ENCODE measurements at regions not wholly inside any gene's neighbourhood (a gene's known extent, or its start where the extent isn't known, plus 50 kb on each side); places are given as distances from the start of the nearest gene placed in this dataset.

DNA sequence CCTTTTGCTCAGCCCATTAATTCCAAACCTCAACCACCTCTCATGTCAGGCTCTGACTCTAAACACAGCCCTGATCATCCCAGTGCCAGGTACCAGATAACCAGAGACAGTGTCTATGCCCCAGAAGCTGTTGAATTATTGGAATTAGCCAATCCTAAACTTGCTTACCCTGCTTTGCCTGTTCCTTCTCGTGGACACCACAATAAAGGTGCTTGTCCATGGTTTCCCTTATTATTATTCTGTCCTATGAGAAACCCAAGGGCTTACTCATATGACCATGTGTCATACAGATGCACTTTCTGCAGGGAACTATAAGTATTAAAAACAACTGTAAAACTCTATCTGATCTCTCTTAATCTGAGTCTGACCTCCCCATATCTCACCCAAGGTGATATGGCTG is 2193.8 kb upstream of the PIK3C3 start:
- intact Hi-C loops (cut with DNase I) = no loop called here
- ATAC-seq = no peak

DNA sequence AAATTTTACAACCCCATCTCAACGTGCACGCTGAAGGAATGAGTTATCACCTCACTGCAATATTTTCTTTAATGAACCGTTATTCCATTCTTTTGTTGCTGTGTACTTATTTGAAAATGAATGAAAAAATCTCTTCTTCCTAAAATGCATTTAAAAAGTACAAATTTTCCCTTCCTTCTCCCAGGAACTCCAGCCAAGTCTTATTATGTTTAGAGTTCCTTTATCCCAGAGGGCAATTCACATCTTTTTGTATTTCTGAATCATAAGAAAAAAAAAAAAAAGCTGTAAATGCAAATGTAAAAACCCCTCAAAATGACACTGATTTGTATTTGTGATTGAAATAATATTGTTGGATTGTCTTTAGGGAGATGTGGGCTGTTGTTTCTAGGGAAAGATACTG is 2194.3 kb upstream of the CELF4 start:
- intact Hi-C loops (cut with DNase I) = no loop called here
- ATAC-seq (no peak), DNase-seq (ENCODE audit: low spot score) (no peak)

More for the DNA sequence above, 2193.8 kb upstream of the PIK3C3 start:
- DNase-seq (ENCODE audit: low spot score) = no peak

DNA sequence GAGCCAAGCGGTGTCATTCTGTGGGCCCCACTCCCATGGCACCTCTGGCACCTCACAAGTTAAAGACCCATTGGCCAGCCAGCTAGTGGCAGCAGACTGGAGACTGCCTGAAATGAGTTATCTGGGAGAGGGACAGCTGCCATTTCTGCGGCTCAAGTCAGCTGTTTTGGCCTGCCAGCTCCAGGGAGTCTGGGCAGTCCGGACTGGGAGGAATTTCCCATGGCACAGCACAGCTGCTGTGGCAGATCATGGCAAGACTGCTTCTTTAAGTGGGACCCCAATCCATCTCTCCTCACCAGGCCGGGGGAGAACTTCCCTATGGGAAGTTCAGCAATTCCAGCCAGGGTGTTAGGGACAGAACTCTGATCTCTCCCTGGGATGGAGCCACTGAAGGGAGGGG is 2187.6 kb upstream of the CELF4 start:
- intact Hi-C loops (cut with DNase I) = no loop called here

DNA sequence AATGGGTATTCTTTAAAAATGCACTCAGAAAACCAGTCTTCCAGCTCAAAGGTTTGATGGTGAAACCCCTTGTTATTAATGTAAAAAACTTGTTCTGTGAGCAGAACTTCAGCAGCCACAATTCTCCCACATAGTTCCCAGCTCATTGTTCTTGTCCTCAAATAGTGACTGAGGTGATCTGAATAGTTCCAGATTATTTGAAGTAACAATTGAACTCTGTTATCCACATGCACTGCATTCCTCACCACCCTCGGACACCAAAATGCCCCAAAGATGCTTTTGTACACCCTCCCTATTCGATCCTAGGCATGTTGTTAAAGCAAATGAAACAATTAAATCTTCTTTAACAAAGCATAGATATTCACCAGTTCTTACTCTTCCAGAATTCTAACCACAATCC is 2186.8 kb upstream of the CELF4 start:
- intact Hi-C loops (cut with DNase I) = no loop called here
- no peak for ATAC-seq
- DNase-seq (ENCODE audit: low spot score) = no peak

More for the DNA sequence above, 2187.6 kb upstream of the CELF4 start:
- no peak for DNase-seq (ENCODE audit: low spot score)
- no peak for ATAC-seq

DNA sequence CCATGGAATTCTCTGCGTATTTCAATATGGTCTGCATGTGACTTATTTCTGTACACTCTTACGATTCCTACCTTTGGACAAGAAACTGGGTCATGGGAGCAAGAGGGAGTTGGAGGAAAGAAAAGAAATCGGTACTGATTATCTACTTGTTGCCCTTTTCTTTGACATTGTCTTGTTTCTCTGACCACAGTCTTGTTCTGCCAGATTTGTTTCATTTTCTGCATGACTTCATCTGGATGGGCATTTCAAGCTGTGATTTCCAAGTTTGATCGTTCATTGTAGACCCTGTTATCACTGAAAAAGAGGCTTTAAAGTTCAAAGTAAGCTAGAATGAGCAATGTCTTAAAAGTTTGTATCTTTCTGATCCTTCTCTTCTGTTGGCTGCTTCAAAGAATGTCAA is 2186.3 kb upstream of the CELF4 start:
- intact Hi-C loops (cut with DNase I) = no loop called here
- ATAC-seq = no peak
- DNase-seq (ENCODE audit: low spot score) = no peak

DNA sequence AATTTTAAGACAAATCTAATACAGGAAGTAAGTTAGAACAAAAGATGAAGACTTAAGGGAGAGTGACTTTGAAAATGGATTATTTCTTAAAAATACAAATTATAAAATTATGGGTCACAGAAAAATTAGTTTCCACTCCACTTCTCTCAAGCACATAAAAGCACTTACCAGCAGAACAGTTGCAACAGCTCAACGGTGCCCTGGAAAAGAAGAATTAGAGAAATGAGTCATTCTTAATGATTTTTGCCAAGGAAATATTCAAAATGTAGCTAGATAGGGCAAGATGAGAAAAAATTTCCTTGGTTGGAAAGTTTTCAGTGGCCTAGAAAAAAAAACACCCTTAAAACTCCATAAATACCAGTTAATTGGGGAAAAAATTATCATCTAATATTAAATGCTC is 2185.6 kb upstream of the CELF4 start:
- intact Hi-C loops (cut with DNase I) = no loop called here
- ATAC-seq = no peak
- DNase-seq (ENCODE audit: low spot score) = no peak

DNA sequence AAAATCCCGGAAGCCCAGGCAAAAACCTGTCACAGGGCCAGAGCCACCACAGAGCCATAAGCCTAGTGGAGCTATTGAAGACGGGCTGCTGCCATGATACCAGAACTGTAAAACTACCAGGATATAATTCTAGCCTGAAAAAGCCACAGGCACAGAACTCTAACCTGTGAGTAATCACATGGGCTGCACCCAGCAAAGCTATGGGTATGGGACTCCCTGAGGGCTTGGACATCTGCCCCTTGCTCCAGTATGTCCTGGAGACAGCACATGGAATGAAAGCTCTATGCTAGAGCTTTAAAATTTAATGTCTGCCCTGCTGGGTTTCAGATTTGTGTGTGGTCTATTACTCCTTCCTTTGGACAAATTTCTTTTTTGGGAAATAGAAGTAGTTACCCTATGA is 2183.6 kb upstream of the CELF4 start:
- intact Hi-C loops (cut with DNase I) = no loop called here
- ATAC-seq (no peak), DNase-seq (ENCODE audit: low spot score) (no peak)

DNA sequence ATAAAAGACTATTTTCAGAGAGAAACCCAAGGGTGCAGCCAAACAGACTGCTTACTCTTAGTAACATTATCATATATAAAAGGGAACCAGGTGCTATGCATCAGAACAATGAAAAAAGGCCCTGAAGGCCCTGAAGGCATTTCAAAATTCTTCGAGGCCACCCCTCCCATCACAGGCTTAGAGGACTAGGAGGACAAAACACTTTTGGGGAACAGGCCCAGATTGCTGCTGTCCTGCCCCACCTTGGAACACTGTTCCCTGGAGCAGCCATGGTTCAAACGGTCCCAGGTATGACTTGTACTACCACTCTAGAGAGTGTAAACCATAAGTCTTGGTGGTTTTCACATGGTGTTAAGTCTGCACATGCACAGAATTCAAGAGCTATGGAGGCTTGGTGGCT is 2183.1 kb upstream of the CELF4 start:
- no peak for DNase-seq (ENCODE audit: low spot score)
- intact Hi-C loops (cut with DNase I) = no loop called here
- ATAC-seq = no peak

DNA sequence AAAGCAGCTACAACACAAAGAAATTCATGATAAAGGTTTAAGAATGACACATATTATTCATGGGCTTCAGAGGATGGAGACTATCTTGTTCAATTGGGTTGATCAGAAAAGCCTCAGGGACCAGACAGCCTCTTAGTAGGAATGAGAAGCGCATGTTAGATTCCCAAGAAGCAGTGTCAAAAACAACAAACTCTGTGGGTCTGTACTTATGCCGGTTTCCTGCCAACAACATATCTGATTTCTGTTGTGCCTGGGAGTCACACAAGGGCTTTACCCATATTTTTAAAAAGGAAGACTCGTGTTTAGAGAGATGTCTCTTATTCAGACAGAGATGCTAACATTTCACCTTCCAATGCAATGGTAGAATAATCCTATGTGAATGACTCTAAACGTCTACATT is 2180.6 kb upstream of the CELF4 start:
- intact Hi-C loops (cut with DNase I) = no loop called here
- no peak for DNase-seq (ENCODE audit: low spot score)
- ATAC-seq = no peak

DNA sequence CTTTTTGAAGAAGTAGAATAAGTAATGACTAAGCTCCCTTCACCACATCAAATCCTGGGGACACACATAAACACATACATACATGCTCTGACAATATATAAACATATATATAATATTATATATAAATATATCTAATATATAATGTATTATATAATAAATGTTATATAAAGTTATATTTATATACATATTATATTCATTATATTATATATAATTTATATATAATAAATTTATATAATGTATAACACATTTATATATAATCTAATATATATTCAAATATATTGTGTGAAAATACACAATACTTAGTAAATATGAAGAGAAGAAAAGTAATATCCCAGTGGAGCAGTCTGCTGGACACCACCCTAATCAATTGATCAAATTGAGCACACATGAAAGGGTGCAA is 2177.9 kb upstream of the CELF4 start:
- intact Hi-C loops (cut with DNase I) = no loop called here
- no peak for DNase-seq (ENCODE audit: low spot score)
- no peak for ATAC-seq

DNA sequence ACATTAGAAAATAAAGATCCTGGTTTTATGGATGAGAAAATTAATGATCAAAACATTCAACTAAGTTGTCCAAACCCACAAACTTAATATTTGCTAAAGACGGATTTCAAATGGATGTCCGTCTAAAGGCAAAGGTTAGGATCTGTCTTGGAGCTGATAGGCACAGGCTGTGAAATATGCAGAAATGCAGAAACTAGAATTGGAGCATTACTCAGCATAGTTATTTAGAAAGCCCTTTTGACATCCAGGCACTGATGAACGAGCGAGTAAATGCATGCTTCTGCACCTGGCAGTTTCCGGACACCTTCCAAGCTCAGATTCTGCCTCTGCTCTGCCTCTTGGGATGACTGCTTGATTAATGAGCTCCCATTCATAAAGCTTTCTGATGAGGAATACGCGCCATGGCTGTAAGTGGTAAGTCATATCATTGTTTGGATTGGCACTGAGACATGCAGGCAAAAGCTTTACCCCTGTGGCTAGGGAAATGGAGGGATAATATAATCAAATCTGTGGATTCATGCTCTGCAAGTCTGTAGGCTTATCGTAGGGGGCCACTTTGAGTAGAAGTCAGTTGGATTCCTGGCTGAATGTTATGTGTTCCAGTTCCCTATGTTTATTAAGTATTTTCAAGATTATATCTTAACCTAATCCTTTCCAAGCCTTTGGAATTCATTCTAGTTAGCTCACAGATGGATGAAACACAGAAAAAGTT is 2176.3 kb upstream of the CELF4 start:
- intact Hi-C loops (cut with DNase I) = no loop called here
- ATAC-seq = no peak
- no peak for DNase-seq (ENCODE audit: low spot score)

DNA sequence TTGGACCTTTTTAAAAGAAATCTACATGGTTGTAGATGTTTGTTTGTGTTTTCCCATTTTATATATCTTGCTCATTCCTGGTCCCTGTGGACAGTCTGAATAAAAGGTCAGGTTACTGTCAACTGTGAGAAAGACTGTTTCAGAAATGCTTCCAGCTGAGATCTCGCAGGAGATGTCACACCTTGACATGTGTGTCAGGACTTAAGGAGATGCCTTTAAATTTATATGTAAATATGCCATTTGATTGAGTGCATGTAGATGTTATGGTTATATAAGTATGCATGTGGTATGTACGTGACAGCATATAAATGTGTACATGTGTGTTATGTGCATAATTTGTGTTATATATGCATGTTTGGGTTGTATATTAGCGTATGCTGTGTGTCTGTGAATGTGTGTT is 2172.3 kb upstream of the CELF4 start:
- no peak for ATAC-seq
- intact Hi-C loops (cut with DNase I) = no loop called here
- DNase-seq (ENCODE audit: low spot score) = no peak

DNA sequence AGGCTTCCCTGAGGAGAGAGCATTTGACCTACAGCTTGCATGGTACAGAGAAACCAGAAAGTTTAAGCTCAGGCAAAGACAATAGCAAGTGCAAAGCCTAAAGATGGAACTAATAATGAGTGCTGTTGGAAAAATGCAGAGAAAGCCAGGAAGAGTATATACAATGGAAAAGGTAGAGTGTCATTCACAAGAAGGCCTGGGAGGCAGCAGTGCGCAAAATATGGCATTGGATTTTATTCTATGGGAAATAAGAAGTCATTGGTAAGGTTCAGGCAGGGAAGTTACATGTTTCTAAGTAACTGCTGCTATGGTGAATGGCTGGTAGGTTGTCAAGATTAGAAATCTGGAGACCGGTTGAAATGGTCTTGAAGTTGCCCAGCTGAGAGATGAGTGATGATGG is 2167.3 kb upstream of the CELF4 start:
- DNase-seq (ENCODE audit: low spot score) (no peak), ATAC-seq (no peak)
- intact Hi-C loops (cut with DNase I) = no loop called here

DNA sequence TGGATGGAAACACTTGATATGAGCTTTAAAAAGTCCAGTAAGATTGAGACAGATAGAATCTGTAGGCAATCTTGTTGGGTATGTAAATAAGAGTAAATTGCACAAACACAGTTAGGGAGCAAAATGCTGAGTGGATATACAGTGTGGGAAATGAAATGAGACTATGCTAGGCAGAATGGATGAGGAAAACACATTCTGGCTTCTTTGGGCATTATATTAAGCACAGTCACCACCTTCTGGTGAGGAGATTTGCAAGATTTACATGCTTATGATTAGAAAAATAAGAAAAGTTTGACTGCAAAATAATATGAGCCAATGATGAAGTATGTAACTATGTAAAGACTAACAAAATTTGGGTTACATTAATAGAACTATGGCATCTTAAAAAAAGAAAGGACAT is 2165.0 kb upstream of the CELF4 start:
- intact Hi-C loops (cut with DNase I) = no loop called here

DNA sequence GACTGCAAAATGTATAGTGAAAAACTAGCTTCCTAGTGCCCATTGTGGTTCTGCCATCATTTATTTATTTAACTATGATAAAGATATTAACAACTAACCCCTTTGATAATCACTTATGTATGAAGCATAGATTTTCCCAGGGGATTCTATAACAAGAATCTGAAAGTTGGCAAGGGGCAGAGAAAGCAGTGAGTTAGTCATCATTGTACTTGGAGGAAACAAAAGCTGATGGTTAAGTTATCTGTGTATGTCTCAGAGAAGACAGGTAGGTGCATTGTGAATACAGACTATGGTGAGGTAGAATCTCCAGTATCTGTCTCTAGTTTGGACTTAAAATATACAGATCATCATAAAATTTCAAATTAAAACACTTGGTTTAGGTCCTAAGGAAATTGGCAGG is 2159.1 kb upstream of the CELF4 start:
- intact Hi-C loops (cut with DNase I) = no loop called here
- no peak for DNase-seq (ENCODE audit: low spot score)
- ATAC-seq = no peak

More for the DNA sequence above, 2165.0 kb upstream of the CELF4 start:
- no peak for DNase-seq (ENCODE audit: low spot score)
- ATAC-seq = no peak

DNA sequence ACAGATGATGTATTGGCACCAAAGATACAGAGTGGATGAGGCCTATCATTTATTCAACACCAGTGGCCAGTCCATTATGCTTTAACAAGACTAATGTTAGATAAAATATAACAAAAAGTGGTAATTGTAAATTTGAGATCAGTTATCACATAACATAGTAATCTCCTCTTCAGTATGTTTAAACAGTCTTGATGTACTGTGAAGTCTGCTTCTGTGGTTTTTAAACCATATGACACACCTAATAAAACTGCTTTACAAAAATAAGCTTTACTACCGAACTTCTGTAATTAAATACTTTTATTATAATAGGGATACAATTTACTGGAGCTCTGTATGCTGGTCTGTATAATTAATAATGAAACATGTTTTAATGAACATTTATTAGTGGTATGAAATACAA is 2156.1 kb upstream of the CELF4 start:
- intact Hi-C loops (cut with DNase I) = no loop called here
- ATAC-seq = no peak
- DNase-seq (ENCODE audit: low spot score) = no peak

DNA sequence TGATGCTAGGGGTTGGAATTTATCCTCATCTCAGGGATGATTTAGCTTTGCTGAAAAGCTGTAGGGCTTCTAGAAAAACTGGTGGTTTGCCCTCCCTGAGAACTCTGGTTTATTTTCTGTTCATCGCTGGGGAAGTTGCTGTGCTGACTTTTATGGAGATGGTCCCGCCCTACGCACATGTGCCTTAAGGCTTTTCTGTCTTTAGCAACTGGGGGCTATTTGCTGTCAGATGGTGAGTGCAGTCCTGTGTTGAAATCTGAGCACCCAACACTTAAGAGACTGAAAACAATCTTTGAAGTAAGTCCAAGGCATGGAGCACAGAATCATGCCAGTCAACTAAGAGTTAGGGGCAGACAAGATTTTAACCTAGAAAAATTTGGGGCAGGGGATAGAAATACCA is 2148.4 kb upstream of the CELF4 start:
- intact Hi-C loops (cut with DNase I) = no loop called here
- DNase-seq (ENCODE audit: low spot score) = no peak
- ATAC-seq = no peak

DNA sequence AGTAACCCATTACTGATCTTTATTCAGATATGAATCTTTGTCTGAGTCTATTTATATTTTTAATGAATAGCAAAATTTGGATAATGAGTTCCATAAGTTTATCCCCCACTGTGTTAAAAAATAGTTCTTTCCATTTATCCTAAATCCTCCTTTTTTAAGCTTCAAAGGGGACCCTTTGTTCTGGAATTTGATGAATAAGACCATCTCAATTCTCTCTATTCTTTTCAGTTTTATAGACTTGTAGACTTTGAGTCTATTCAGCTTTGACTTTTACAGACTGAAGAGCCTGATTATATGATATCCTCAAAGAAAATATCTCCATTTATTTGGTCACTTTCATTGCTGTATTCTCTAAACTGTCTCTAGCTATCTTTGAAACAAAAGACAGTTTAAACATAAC is 2146.1 kb upstream of the CELF4 start:
- intact Hi-C loops (cut with DNase I) = no loop called here
- ATAC-seq (no peak), DNase-seq (ENCODE audit: low spot score) (no peak)

DNA sequence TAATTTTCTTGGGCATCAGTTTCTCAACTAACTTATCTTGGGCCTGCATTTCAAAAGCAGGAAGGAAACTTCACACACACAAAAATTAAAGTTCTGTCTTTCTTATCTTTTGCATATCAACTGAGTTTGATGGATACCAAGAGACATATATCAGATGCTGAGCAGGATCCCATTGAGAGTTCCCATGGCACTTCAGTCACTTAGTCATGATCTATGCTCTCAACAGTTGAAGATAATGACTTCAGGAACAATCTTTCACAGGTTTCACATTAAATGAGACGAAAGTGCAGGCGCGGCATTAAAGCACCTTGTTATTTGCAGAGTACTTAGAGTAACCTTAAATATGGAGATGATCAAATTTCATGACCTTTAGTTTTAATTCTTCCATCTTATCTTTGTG is 2139.8 kb upstream of the CELF4 start:
- no peak for DNase-seq (ENCODE audit: low spot score)
- intact Hi-C loops (cut with DNase I) = no loop called here
- no peak for ATAC-seq

DNA sequence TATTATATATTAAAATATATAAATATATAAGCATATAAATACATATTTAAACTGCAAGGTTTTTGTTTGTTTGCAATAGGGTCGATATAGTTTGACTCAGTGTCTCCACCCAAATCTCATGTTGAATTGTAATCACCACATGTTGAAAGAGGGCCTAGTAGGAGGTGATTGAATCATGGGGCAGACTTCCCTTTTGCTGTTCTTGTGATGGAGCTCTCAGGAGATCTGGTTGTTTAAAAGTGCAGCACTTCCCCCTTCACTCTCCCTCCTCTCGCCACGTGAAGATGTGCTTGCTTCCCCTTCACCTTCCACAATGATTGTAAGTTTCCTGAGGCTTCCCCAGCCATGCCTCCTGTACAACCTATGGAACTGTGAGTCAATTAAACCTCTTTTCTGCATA is 2137.3 kb upstream of the CELF4 start:
- intact Hi-C loops (cut with DNase I) = no loop called here
- DNase-seq (ENCODE audit: low spot score) (no peak), ATAC-seq (no peak)

DNA sequence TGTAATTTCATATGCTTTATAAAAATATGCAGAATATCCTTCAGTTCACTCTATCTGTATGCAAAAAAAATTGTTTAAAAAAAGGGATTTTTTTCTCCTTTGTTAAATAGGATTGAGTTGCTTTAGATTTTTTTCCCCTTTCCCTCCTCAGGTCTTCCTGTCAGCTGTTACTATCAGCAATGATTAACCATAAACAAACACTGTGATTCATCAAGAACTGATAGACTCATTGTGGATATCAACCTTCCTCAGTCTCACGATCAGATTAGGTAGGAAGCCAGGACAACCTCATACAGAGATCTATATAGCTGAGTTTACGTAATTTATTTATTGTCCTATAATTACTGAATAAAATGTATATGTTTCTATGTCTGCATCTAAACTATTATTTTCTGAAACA is 2136.2 kb upstream of the CELF4 start:
- intact Hi-C loops (cut with DNase I) = no loop called here
- no peak for ATAC-seq
- no peak for DNase-seq (ENCODE audit: low spot score)
